H1 (cell line): ENCODE measurements at regions not wholly inside any gene's neighbourhood (a gene's known extent, or its start where the extent isn't known, plus 50 kb on each side); places are given as distances from the start of the nearest gene placed in this dataset.

Experiments
- CREB1 ChIP-seq: IDR thresholded peaks from 2 replicates; pipeline ENCODE4 v1.6.1; 2012; ENCODE audit warnings: inconsistent platforms
- PHF8 ChIP-seq: fragments of 200-600 bp; sonication (generic); conservative IDR thresholded peaks from 2 replicates; pipeline ENCODE4 v1.7.1; 2012; ENCODE audit warnings: low read depth, mild to moderate bottlenecking, inconsistent platforms, low read length, moderate library complexity

GRCh38 chr4:66223068-66223703 lies 552.9 kb upstream of the EPHA5 start (continued):
- no peak for TF ChIP-seq PHF8
- TF ChIP-seq CREB1: no peak
